ENCODE measurements at regions not wholly inside any gene's neighbourhood (a gene's known extent, or its start where the extent isn't known, plus 50 kb on each side); places are given as distances from the start of the nearest gene placed in this dataset.

GRCh38 chr16:87234601-87235000, 82.6 kb downstream of the C16orf95 start:
- DNase-seq (ENCODE audit: low spot score), result no peak

- no peak for DNase-seq (ENCODE audit: low spot score)
Measured at GRCh38 chr16:87235810-87236515, 81.2 kb downstream of the C16orf95 start.

- DNase-seq (ENCODE audit: low spot score), result no peak
Measured at GRCh38 chr16:87236516-87237115, 80.6 kb downstream of the C16orf95 start.

- DNase-seq (ENCODE audit: low spot score), result no peak
Measured at GRCh38 chr16:87238361-87238715, 78.9 kb downstream of the C16orf95 start.

GRCh38 chr16:87239545-87239944, 77.6 kb downstream of the C16orf95 start:
- no peak for DNase-seq (ENCODE audit: low spot score)

GRCh38 chr16:87240211-87241136, 76.7 kb downstream of the C16orf95 start:
- no peak for DNase-seq (ENCODE audit: low spot score)

- DNase-seq (ENCODE audit: low spot score), result no peak
Measured at GRCh38 chr16:87241137-87241771, 75.9 kb downstream of the C16orf95 start.

GRCh38 chr16:87243478-87243877, 73.7 kb downstream of the C16orf95 start:
- no peak for DNase-seq (ENCODE audit: low spot score)

GRCh38 chr16:87244636-87245197, 72.5 kb downstream of the C16orf95 start:
- DNase-seq (ENCODE audit: low spot score), result no peak

GRCh38 chr16:87245511-87245910, 71.7 kb downstream of the C16orf95 start:
- no peak for DNase-seq (ENCODE audit: low spot score)

GRCh38 chr16:87246269-87247065, 70.7 kb downstream of the C16orf95 start:
- no peak for DNase-seq (ENCODE audit: low spot score)

GRCh38 chr16:87248714-87249113, 68.5 kb downstream of the C16orf95 start:
- DNase-seq (ENCODE audit: low spot score), result no peak

GRCh38 chr16:87249425-87249824, 67.8 kb downstream of the C16orf95 start:
- DNase-seq (ENCODE audit: low spot score), result no peak

GRCh38 chr16:87250431-87250960, 66.7 kb downstream of the C16orf95 start:
- no peak for DNase-seq (ENCODE audit: low spot score)

- DNase-seq (ENCODE audit: low spot score), result no peak
Measured at GRCh38 chr16:87252269-87252970, 64.8 kb downstream of the C16orf95 start.
